Panc1 (cell line): ENCODE measurements at regions not wholly inside any gene's neighbourhood (a gene's known extent, or its start where the extent isn't known, plus 50 kb on each side); places are given as distances from the start of the nearest gene placed in this dataset.

ENCODE experiments used
- SIN3A ChIP-seq: IDR thresholded peaks from 2 replicates; pipeline ENCODE4 v1.6.1; 2012; ENCODE audit warnings: low read depth, mild to moderate bottlenecking, low read length, moderate library complexity, borderline replicate concordance; ENCODE audit not compliant: insufficient read depth
- TF ChIP-seq, protein P1 (sequence below): fragments of 450-650 bp; IDR thresholded peaks from 2 replicates; pipeline ENCODE4 v1.5.1; 2017; ENCODE audit warnings: mild to moderate bottlenecking
- TF ChIP-seq, protein P2 (sequence below), 2 experiments: IDR thresholded peaks; 2 replicates each; pipeline ENCODE4 v1.6.1; 2011 to 2012; ENCODE audit warnings: low read depth in 2 of 2, control low read depth in 1 of 2, low read length in 1 of 2, mild to moderate bottlenecking in 1 of 2, moderate library complexity in 1 of 2; ENCODE audit not compliant: insufficient read depth in 1 of 2

DNA sequence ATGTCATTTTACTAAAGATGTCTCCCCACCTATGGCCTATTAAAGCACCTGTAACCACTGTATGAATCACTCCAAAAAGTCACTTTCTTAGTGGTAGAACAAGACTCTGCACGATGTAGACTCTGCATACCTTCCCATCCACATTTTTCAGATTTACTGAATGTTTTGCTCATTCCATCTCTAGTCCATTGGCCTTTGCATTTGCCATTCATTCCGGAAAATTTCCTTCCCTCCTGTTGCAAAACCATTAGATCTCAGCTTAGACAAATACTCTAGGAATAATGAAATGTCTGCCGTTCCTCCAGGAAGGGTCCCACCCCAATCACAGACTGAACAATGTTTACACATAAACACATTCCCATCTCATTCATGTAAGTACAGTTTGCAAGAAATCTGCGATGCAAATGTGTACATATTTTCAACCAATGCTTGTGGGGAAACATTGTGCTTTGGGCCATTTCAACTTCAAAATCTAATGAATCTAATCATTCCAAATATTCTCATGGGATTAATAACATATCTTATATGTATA, 146.3 kb upstream of the XYLT1 start:
- TF ChIP-seq, protein P1, sequence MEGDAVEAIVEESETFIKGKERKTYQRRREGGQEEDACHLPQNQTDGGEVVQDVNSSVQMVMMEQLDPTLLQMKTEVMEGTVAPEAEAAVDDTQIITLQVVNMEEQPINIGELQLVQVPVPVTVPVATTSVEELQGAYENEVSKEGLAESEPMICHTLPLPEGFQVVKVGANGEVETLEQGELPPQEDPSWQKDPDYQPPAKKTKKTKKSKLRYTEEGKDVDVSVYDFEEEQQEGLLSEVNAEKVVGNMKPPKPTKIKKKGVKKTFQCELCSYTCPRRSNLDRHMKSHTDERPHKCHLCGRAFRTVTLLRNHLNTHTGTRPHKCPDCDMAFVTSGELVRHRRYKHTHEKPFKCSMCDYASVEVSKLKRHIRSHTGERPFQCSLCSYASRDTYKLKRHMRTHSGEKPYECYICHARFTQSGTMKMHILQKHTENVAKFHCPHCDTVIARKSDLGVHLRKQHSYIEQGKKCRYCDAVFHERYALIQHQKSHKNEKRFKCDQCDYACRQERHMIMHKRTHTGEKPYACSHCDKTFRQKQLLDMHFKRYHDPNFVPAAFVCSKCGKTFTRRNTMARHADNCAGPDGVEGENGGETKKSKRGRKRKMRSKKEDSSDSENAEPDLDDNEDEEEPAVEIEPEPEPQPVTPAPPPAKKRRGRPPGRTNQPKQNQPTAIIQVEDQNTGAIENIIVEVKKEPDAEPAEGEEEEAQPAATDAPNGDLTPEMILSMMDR: no peak
- TF ChIP-seq, protein P2, sequence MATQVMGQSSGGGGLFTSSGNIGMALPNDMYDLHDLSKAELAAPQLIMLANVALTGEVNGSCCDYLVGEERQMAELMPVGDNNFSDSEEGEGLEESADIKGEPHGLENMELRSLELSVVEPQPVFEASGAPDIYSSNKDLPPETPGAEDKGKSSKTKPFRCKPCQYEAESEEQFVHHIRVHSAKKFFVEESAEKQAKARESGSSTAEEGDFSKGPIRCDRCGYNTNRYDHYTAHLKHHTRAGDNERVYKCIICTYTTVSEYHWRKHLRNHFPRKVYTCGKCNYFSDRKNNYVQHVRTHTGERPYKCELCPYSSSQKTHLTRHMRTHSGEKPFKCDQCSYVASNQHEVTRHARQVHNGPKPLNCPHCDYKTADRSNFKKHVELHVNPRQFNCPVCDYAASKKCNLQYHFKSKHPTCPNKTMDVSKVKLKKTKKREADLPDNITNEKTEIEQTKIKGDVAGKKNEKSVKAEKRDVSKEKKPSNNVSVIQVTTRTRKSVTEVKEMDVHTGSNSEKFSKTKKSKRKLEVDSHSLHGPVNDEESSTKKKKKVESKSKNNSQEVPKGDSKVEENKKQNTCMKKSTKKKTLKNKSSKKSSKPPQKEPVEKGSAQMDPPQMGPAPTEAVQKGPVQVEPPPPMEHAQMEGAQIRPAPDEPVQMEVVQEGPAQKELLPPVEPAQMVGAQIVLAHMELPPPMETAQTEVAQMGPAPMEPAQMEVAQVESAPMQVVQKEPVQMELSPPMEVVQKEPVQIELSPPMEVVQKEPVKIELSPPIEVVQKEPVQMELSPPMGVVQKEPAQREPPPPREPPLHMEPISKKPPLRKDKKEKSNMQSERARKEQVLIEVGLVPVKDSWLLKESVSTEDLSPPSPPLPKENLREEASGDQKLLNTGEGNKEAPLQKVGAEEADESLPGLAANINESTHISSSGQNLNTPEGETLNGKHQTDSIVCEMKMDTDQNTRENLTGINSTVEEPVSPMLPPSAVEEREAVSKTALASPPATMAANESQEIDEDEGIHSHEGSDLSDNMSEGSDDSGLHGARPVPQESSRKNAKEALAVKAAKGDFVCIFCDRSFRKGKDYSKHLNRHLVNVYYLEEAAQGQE (IDR thresholded peaks at IDR 0.05; ENCODE audit: insufficient read depth in 1 of 2, low read depth in 2 of 2, low read length in 1 of 2): no peak
- TF ChIP-seq SIN3A: no peak
